ENCODE measurements at regions not wholly inside any gene's neighbourhood (a gene's known extent, or its start where the extent isn't known, plus 50 kb on each side); places are given as distances from the start of the nearest gene placed in this dataset.

- no peak for TF ChIP-seq CTCF (IDR thresholded peaks at IDR 0.05)
- TF ChIP-seq POLR2A (IDR thresholded peaks at IDR 0.05; ENCODE audit: low read depth) = no peak
Measured at GRCh38 chr10:43873717-43874116, 225.0 kb upstream of the ZNF32 start.
